ENCODE measurements at regions not wholly inside any gene's neighbourhood (a gene's known extent, or its start where the extent isn't known, plus 50 kb on each side); places are given as distances from the start of the nearest gene placed in this dataset.

DNA sequence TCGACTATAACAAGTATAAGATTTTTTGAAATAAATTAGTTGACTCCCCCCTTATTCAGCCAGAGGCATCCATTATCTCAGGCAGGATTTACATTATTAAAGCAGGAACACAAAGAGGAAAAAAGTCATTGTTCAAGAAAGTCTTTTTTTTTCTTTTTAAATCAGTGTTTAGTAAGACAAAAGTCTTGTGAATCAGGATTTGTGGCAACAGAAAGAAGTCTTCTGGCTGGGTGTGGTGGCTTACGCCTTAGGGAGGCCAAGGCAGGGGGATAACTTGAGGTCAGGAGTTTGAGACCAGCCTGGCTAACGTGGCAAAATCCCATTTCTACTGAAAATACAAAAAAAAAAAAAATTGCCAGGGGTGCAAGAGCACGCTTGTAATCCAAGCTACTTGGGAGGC, 505.5 kb downstream of the LMO4 start:
- no peak for DNase-seq

- DNase-seq: no peak
Observed at GRCh38 chr1:87834941-87835340, 506.3 kb downstream of the LMO4 start.

GRCh38 chr1:87840767-87841166, 512.1 kb downstream of the LMO4 start:
- DNase-seq: no peak

DNA sequence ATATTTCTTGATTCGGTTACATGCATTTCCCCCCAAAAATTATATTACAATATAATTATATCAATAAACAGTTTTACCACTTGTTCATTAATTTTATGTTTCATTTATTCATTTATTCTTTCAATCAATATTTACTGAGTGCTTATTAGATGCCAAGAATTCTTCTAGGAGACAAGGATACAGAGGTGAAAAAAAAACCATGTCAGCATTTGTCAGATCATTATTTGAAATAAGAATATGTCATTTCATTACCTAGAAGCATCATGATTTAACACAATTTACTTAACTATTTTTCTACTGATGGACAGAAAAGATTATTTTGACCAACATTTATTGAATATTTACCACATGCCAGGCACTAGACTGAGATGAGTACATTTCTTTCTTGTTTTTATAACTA, 512.7 kb downstream of the LMO4 start:
- no peak for DNase-seq

DNA sequence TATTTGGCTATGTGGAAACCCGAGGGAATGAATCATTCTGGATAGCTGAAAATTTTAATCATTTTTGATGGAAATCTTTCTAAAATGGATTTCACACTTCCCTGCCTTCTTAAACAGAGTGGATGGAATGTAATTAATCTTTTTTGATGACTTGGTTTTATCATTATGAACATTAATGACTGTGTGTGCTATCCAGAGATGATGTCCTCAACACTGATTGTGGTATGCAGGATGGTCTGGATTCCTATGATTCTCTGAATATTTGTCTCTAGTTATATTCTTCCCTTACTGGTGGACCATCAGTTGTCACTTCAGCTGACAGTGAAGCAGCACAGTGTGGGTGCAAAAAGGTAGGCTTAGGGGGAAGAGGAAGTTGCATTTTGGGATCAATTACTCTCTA, 513.5 kb downstream of the LMO4 start:
- DNase-seq: no peak

- DNase-seq: no peak
Observed at GRCh38 chr1:87844251-87844650, 515.6 kb downstream of the LMO4 start.

DNA sequence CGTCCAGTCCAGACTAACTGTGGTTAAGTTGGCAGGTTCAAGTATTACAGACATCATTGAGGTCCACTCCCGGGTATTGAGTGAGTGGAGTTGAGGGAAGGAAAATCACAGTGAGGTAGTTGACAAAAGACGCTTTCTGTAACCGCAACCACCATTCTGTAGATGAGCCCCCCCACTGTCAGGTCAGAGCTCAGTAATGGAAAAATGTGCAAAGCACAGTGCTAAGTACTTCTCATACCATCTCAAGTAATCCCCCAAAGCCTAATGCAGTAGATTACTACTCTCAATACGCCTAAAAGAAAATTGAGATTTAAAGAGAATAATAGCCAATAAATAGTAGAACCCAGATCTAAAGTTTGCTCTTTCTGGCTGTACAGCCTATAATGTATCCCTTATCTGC, 522.8 kb downstream of the LMO4 start:
- DNase-seq: no peak

DNA sequence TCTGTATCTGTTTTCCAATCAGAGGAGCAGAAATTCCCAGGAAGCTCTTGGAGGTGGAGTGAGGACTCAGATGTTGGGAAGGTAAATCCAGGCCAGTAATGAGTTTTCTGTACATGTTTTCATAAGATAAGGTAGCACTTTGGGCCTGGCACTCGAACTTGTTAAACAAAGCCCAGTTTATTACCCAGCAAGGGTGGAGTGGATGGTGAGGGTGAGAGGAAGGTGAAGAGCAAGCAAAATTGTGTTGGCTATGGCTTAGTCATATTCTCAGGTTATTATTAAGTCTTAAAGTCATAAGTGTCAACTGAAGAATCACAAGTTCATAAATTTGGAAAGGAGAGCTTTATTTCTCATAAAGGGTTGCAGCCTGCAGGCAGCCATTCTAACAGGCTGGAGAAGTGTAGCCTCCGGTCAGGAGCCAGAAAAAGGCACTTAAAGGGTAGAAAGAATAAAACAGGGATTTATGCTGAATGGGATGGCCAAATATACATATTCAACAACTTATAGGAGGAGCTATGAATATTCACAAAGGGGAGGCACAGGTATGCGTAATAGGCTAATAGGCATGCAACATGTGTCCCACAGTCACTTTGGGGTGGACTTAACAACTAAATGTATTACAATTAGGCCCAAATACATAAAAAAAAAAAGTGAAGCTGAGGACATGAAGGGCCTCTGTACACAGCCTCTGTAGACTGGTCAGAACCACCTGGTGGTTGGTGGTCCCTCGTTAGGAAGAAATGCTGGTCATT, 523.9 kb downstream of the LMO4 start:
- no peak for DNase-seq

DNA sequence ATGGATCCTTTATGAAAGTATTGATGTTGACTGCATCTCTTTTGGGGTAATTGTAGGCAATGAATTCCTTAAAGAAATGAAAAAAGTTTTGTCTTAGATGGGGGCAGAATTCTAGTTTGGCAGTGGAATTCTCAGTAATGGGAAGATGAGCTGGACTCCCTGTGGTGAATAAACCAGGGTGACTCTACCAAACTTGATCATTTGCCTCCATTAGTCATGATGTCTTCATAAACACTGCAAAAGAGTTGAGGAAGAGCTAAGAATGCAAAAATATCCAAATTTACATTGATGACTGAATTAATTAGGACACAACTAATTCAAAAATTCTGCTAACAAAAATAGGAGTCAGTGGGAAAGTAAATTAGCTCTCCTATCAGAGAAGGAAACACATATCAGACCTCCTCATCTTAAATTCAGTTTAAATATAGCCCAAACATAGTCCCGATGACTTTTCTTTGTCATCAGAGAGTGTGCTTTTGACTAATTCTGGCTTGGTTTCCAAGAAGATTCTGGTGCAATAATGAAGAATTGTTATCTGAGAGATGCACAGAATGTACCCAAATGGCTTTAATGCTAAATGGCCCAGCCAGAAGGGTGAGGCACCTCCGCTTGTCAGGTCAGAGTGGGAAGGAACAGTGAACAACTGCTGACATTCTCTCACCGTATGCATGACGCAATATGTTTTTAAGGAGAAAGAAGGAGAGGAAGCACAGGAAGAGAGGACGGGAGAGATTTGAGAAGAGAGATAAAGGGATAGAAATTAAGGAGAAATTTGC, 525.1 kb downstream of the LMO4 start:
- DNase-seq: no peak

- no peak for DNase-seq
Observed at GRCh38 chr1:87863317-87863716, 534.6 kb downstream of the LMO4 start.

DNA sequence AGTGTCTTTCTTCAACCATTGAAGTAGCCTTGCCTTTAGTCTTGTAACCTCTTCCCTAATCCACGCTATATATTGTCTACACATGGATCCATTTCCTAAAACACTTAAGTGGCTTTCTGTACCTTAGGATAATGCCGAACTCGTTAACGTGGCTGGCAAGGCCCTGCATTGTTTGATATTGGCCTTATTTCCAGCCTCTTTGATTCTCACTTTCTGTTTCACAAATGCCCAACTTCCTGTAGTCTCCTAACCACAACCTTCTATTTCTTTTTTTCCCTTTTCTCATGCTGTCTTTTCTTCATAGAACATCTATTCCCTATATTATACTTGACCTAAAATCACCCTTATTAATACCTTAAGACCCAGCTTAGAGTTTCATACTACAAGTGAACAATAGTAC, 536.0 kb downstream of the LMO4 start:
- no peak for DNase-seq

- DNase-seq: no peak
Observed at GRCh38 chr1:87866416-87866815, 537.7 kb downstream of the LMO4 start.

GRCh38 chr1:87867626-87868025, 538.9 kb downstream of the LMO4 start:
- no peak for DNase-seq

DNA sequence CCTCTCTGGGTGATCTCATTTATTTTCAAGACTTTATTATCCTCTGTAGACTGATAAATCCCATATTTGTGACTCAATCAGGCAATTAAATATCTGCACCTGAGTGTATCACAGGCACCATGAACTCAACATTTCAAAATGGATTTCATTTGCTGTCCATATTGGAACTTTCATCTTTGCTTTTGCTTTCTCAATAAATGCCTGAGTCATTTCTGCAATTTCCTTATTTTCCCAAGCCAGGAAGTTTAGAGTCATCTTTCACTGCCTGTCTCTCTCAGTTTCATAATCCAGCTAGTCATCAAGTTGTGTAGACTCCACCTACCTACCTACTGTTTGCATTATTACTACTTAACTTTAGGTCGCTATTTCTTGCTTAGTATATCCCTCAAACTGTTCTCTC, 540.9 kb downstream of the LMO4 start:
- no peak for DNase-seq

DNA sequence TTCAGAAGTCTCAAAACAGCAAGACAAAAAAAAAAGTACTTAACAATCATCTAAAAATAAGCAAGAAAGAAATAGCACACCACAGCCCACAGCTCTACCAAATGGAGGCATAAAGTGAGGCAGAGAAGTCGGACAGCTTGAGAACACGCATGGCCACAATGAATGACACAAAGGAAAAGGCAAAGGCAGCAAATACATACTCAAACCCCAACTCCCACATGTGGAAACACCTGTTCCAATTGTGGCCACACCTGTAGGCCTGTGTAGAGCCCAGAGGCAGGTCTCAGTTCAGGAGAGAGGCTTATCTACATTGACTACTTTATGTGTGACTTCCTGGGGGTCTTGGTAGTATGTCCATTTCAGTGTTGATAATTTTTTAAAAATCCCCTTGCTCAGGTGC, 543.5 kb downstream of the LMO4 start:
- no peak for DNase-seq

DNA sequence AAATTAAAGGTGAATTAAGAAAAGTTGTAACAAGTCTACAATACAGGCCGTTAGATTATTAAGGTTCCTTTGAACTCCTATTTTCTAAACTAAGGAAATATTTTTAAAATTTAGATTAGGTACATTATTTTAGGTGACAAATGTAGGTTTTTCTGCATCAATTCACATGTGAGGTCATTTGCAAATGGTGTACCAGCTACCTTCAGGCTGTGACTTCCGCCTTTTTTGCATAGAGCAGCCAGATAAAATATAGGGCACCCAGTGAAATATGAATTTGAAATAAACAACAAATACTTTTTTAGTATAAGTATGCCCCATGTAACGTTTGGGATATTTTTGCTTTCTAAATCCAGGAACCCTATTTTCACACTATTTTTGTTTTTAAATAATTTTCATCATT, 544.0 kb downstream of the LMO4 start:
- DNase-seq: no peak

GRCh38 chr1:87878873-87879272, 550.2 kb downstream of the LMO4 start:
- no peak for DNase-seq

GRCh38 chr1:87880098-87880760, 551.5 kb downstream of the LMO4 start:
- DNase-seq: no peak

DNA sequence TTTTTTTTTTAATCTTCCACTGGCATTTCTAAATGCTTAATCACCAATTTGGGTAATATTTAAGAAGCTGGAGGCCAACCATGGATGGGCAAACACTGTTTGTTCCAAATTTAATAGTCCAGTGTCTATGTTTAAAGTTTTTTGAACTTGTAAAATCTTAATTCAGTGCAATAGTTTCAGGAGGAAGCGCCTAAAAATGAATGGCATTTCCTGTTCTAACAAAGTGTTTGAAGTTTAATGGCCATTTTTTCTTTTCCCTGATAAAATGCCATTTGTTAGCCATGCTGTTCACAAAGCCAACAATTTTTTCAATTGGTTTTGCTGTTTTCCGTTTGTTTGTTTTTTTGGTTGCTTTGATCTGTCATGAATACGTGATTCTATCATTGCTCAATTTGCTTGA, 552.1 kb downstream of the LMO4 start:
- no peak for DNase-seq

- no peak for DNase-seq
Observed at GRCh38 chr1:87883906-87884305, 555.2 kb downstream of the LMO4 start.

DNA sequence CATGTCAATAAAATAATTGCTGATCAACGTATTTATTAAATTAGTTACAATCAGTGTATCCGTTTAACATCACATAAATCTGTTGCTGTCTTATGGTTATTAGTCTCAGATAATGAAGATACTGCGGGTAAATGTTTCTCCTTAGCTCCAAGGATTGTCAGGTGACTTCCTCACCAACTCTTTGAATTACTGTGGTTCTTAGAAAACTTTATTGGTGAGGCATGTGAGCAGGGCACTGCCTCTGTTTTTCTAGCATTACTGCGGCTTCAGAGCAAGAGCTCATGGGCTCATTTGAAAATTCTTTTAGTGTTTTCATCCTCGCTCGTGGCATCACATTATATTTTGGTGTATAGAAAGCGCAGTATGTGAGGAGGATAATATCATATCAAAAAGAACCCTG, 555.9 kb downstream of the LMO4 start:
- DNase-seq: no peak

DNA sequence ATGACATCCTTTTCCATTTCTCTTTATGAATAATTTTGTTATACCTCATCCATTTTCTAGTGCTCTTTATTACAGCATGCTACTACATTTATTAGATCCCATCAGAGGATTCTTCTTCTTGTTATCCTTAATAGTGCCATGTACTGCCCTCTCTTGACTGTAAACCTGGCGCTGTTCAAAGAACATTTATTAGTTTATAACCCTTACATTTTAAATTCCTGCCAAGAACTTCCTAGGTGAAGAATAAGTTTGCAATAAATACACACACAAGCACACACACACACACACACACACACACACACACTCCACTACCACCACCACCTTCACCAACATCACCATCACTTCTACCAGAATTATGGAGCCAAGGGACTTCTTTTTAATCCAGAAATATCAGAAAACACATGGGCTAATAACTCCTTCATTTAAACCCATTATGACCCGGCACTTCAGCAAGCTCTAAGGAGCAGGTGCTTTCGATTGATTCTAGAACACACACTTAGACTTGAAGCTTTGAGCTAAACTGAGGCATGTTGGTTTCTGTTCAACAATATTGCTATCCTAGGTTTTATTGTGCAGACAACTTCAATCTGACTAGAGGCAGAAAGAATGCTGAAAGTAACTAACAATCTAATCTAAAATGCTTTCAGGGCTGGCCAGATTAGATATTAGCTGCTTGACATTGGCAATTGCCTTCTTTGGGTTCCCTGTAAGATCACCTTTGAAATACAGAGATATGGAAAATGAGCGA, 556.8 kb downstream of the LMO4 start:
- DNase-seq: no peak

DNA sequence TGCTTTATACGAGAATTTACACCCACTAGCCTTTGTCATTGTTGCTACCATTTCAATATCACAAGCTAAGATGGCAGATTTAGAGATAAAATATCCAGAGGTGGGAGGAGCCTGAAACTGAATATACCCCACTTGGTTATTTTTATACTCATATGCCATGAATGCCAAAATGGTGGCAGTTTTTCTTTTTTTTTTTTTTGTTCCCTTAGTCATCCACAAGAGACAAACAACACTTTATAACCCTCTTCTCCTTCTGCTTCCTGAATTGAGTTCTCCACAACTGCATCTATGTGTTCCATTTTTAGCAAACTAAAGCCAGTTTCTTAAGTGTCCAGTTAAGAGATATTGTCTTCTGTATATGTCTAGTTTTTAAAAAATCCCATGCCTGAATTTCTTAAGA, 558.4 kb downstream of the LMO4 start:
- no peak for DNase-seq
